ENCODE measurements at regions not wholly inside any gene's neighbourhood (a gene's known extent, or its start where the extent isn't known, plus 50 kb on each side); places are given as distances from the start of the nearest gene placed in this dataset.

- no peak for DNase-seq
- no peak overlapping the region for H2BK12ac ChIP-seq (ENCODE audit: insufficient read length, low read depth, low read length)
- no peaks in the 10 kb centered on the region for H3K79me2 ChIP-seq (ENCODE audit: insufficient read depth, low read length)
- no peak overlapping the region for H3T11ph ChIP-seq (ENCODE audit: low read length)
- H2AK5ac ChIP-seq (ENCODE audit: insufficient read length, low read length) = no peak overlapping the region
- no peaks in the 10 kb centered on the region for H3K27me3 ChIP-seq (ENCODE audit: insufficient read depth, low read length)
- no peaks in the 10 kb centered on the region for H3K23me2 ChIP-seq (ENCODE audit: insufficient read length, low read depth, low read length, poor library complexity, severe bottlenecking)
- no peak overlapping the region for H3K27ac ChIP-seq (ENCODE audit: insufficient read length, low read depth, low read length)
- no peak overlapping the region for H4K8ac ChIP-seq (replicated peaks; ENCODE audit: insufficient read length, low read depth, low read length)
- no CpG with 5 or more reads among the region's 1 CpG for WGBS (ENCODE audit: extremely low coverage, insufficient read length, low lambda C conversion rate)
- H3K79me1 ChIP-seq (ENCODE audit: insufficient read depth, low read depth, low read length, poor library complexity, severe bottlenecking) = no peaks in the 10 kb centered on the region
- no peak overlapping the region for H2AFZ ChIP-seq (ENCODE audit: low read length)
- H3K9ac ChIP-seq (ENCODE audit: extremely low read depth, insufficient read length, low read length) = no peak overlapping the region
- H4K91ac ChIP-seq (ENCODE audit: insufficient read length, low read depth, low read length) = no peak overlapping the region
- no peak overlapping the region for H3K14ac ChIP-seq (ENCODE audit: insufficient read depth, low read length)
- no peak overlapping the region for H2BK15ac ChIP-seq (ENCODE audit: low read depth, low read length)
- no peak overlapping the region for H2BK120ac ChIP-seq (ENCODE audit: low read depth, low read length, poor library complexity, severe bottlenecking)
- Mint-ChIP-seq H3K27me3 (ENCODE audit: low read depth) (no peaks in the 10 kb centered on the region), H3K4me3 (no peak overlapping the region), H3K4me1 (peaks cover 11 to 14% of the 10 kb centered on the region in 2 experiments), H3K36me3 (ENCODE audit: insufficient read depth in 1 of 3, low read depth in 3 of 3) (peaks cover 0 to 1% (median 0%) of the 10 kb centered on the region in 3 experiments; a peak in 1 of 7 replicates), H3K27ac (no peak overlapping the region), H3K9me3 (no peaks in the 10 kb centered on the region)
- H3K4me2 ChIP-seq (ENCODE audit: insufficient read depth, insufficient read length, low read length) = no peak overlapping the region
- H3K4ac ChIP-seq (ENCODE audit: low read depth, low read length) = no peak overlapping the region
- no peak overlapping the region for H2BK5ac ChIP-seq (ENCODE audit: insufficient read length, low read length)
- no peaks in the 10 kb centered on the region for H4K20me1 ChIP-seq (ENCODE audit: control insufficient read depth, insufficient read depth, insufficient read length)
- no peak overlapping the region for H2BK20ac ChIP-seq (ENCODE audit: low read depth, low read length, poor library complexity, severe bottlenecking)
- no peaks in the 10 kb centered on the region for H3K9me3 ChIP-seq (ENCODE audit: control insufficient read depth, low read depth, low read length)
- H4K5ac ChIP-seq (ENCODE audit: insufficient read length, low read depth, low read length) = no peak overlapping the region
- no peak overlapping the region for H3K23ac ChIP-seq (ENCODE audit: insufficient read length, low read depth, low read length)
- no peaks in the 10 kb centered on the region for H3K4me1 ChIP-seq (ENCODE audit: insufficient read depth, low read length)
- no peak overlapping the region for H3K18ac ChIP-seq (ENCODE audit: insufficient read length, low read depth, low read length)
- no peak overlapping the region for H3K56ac ChIP-seq (ENCODE audit: insufficient read length, low read depth, low read length)
- no peak for TF ChIP-seq CTCF (conservative IDR thresholded peaks at IDR 0.05)
These were observed 459.2 kb upstream of the ACVR2A start for GRCh38 chr2:147385600-147385999.
